VCaP (cell line): ENCODE measurements at regions not wholly inside any gene's neighbourhood (a gene's known extent, or its start where the extent isn't known, plus 50 kb on each side); places are given as distances from the start of the nearest gene placed in this dataset.

Experiments
- H3K27ac ChIP-seq: fragments of 450-650 bp; 2 replicates; pipeline ENCODE4 v1.5.1; 2017
- CTCF ChIP-seq: fragments of 450-650 bp; conservative IDR thresholded peaks from 2 replicates; pipeline ENCODE4 v1.5.1; 2017; ENCODE audit warnings: mild to moderate bottlenecking, moderate library complexity

GRCh38 chr10:3357737-3358136 lies 185.2 kb upstream of the PITRM1 start:
- no peak for TF ChIP-seq CTCF
- no peak overlapping the region for H3K27ac ChIP-seq

- no peak for TF ChIP-seq CTCF
- H3K27ac ChIP-seq, result no peak overlapping the region
These were observed 183.0 kb upstream of the PITRM1 start for GRCh38 chr10:3355536-3355935.

- TF ChIP-seq CTCF, result no peak
- H3K27ac ChIP-seq, result no peak overlapping the region
These were observed 181.8 kb upstream of the PITRM1 start for GRCh38 chr10:3354174-3354900.

- no peak for TF ChIP-seq CTCF
- H3K27ac ChIP-seq, result no peak overlapping the region
These were observed 180.7 kb upstream of the PITRM1 start for GRCh38 chr10:3353235-3353634.

- TF ChIP-seq CTCF, result no peak
- no peak overlapping the region for H3K27ac ChIP-seq
These were observed 178.2 kb upstream of the PITRM1 start for GRCh38 chr10:3350617-3351258.

- no peak for TF ChIP-seq CTCF
- no peak overlapping the region for H3K27ac ChIP-seq
These were observed 177.6 kb upstream of the PITRM1 start for GRCh38 chr10:3350205-3350604.

GRCh38 chr10:3348564-3348963 lies 176.0 kb upstream of the PITRM1 start:
- TF ChIP-seq CTCF, result no peak
- H3K27ac ChIP-seq, result no peak overlapping the region
